ENCODE measurements at regions not wholly inside any gene's neighbourhood (a gene's known extent, or its start where the extent isn't known, plus 50 kb on each side); places are given as distances from the start of the nearest gene placed in this dataset.
"Not testable (repeated sequence)": the region's sequence is repeated elsewhere in the genome, so short reads cannot be mapped to it uniquely, and the experiment has no call there.

GRCh38 chr12:102297412-102297811 lies 99.8 kb upstream of the PMCH start:
- DNase-seq (ENCODE audit: low spot score) = no peak

- no peak for DNase-seq (ENCODE audit: low spot score)
Measured at GRCh38 chr12:102294568-102294967, 96.9 kb upstream of the PMCH start.

DNA sequence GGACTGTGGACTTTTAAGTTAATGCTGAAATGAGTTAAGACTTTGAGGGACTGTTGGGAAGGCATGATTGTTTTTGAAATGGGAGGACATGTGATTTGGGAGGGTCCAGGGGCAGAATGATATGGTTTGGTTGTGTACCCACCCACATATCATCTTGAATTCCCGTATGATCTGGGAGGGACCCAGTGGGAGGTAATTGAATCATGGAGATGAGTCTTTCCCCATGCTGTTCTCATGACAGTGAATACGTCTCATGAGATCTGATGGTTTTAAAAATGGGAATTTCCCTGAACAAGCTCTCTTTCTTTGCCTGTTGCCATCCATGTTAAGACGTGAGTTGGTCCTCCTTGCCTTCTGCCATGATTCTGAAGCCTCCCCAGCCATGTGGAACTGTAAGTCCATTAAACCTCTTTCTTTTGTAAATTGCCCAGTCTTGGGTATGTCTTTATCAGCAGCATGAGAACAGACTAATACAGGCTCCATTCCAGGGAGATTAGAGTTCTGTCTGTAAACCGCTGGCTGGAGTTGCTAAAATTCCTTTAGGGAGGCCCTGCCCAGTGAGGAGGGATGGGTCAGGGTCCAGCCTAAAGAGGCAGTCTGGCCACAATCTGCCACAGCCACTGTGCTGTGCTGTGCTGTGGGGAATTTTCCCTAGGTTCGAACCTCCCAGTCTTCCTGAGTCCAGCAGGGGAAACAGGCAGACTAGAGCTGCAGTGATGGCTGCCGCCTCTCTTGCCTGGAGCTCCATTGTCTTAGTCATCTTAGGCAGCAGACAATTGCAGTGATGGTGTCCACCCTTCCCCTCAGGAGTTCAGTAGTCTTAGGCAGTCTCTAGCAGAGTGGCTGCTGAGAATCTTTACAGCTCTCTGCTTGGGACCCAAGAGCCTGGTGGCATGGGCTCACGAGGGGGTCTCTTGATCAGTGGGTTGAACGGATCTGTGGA lies 94.1 kb upstream of the PMCH start:
- not testable (repeated sequence) for DNase-seq (ENCODE audit: low spot score)

- DNase-seq (ENCODE audit: low spot score) = not testable (repeated sequence)
Measured at GRCh38 chr12:102289702-102290101, 92.1 kb upstream of the PMCH start.

GRCh38 chr12:102281231-102281630 lies 83.6 kb upstream of the PMCH start:
- DNase-seq (ENCODE audit: low spot score) = no peak

DNA sequence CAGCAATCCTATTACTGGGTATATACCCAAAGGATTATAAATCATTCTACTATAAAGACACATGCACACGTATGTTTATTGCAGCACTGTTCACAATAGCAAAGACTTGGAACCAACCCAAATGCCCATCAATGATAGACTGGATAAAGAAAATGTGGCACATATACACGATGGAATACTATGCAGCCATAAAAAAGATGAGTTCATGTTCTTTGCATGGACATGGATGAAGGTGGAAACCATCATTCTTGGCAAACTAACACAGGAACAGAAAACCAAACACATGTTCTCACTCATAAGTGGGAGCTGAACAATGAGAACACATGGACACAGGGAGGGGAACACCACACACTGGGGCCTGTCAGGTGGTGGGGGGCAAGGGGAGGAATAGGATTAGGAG lies 58.1 kb upstream of the PMCH start:
- not testable (repeated sequence) for DNase-seq (ENCODE audit: low spot score)

DNA sequence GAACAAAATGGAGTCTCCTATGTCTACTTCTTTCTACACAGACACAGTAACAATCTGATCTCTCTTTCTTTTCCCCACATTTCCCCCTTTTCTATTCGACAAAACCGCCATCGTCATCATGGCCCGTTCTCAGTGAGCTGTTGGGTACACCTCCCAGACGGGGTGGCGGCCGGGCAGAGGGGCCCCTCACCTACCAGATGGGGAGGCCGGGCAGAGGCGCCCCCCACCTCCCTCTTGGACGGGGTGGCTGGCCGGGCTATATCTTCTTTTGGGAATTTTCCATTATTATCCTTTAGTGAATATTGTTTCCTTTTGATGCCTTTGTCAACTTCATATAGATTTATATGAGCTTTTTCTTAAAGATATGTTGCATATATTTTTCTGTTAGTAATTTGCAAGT lies 53.4 kb upstream of the PMCH start:
- not testable (repeated sequence) for DNase-seq (ENCODE audit: low spot score)

DNA sequence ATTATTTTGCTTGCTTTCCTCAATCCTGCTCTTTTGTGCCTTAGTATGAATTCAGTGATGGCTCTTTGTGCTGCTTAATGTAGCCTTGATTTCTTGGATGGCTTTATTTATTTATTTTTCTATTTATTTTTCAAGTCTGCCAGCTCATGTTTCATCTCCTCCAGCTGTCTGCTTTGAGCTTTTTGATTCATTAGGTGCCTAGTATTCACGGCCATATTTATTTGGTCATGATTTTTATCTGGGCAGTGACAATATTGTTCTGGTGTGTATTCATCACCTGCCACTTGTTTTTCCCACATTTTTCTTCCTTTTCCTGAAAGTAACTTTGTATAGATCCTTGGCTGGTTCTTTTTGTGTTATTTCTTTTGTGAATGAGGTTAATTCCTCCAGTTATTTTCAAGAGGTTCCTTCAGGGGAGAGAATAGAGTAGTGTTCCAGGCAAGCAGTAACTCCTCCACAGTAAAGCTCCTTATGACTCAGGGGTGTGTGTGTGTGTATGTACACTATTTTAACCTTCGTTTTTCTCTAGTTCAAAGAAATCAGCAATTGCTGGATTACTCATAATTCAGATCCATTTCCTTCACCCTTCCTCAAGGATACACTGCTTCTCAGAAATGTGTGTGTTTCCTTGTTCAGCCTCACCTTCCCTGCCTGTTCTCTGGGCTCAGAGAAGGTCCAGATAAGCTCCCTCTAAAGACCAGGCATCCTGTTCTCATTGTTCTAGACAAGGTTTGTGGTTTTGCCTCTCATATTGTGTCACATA lies 51.6 kb upstream of the PMCH start:
- no peak for DNase-seq (ENCODE audit: low spot score)
